ENCODE measurements at regions not wholly inside any gene's neighbourhood (a gene's known extent, or its start where the extent isn't known, plus 50 kb on each side); places are given as distances from the start of the nearest gene placed in this dataset.

DNA sequence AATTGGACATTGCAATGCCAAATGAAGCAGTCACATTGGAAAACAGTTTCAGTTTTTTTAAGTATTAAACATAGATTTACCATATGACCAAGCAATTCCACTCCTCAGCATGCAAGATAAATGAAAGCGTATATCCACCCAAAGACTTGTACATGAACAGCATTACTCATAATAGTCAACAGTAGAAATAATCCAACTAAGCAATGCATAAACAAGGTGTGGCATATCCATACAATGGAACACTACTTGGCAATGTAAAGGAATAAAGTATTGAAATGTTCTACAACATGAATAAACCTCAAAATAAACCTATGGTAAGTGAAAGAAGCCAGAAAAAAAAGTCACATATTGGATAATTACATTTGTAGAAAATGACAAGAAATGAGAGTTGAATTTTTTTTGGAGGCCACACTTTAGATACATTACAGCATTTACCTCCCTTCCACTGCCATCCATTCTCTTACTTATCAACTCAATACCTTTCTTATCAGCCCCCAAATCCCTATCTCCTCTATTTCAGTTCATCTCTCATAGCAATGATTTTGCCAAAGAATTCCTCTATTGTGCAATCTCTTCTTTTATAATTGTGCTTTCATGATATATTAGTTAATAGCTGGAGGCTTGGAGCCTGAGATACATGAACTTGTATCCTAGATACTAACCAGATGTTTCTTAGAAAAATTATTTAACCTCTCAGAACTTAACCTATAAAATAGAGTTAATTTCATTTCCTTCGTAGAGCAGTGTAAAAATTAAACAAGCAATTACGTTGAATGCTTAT is 414.2 kb upstream of the C1orf87 start:
- no peak overlapping the region for H3K4me3 ChIP-seq (ENCODE audit: low read length)
- no peak for DNase-seq (ENCODE audit: low read depth, low spot score)

DNA sequence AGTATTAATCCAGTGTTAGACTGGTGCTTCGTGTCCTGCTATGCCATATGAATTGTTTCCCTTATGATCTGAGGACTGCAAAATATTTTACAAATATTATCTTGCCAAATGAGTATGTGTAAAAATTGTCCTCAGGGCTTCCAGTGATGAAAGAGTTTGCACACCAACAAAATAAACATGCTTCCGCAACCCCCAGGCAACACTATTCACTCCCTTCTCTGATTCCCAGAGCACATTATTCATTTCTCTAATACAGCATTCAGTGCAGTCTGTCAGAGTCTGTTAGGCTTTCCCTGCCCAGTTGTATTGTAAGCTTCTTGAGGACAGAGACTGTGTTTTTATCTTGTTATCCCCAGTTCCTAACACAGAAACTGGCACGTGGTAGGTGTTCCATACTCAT is 409.9 kb upstream of the C1orf87 start:
- no peak for DNase-seq (ENCODE audit: low read depth, low spot score)
- H3K4me3 ChIP-seq (ENCODE audit: low read length), result no peak overlapping the region

DNA sequence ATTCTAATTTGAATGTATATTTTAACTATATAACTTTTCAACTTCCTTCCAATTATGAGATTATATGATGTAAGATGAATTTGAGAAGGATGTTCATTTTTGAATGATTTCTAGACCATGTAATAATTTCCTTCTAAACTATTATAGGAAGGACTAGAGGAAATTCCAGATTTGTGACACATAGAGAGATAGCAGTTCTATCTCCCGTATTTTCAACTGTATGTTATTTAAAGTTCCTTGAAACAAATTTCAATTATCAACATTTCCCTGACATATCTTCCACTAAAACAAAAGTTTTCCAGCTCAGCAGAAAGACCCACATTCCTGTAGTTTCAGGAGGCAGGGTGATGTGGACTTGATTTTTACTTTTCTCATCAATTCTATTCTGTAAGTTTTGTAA is 396.7 kb upstream of the C1orf87 start:
- no peak overlapping the region for H3K4me3 ChIP-seq (ENCODE audit: low read length)
- no peak for DNase-seq (ENCODE audit: low read depth, low spot score)

- no peak for DNase-seq (ENCODE audit: low read depth, low spot score)
- no peak overlapping the region for H3K4me3 ChIP-seq (ENCODE audit: low read length)
These were observed 390.2 kb upstream of the C1orf87 start for GRCh38 chr1:60463786-60464185.

GRCh38 chr1:60463146-60463545 is 389.6 kb upstream of the C1orf87 start:
- H3K4me3 ChIP-seq (ENCODE audit: low read length), result no peak overlapping the region
- no peak for DNase-seq (ENCODE audit: low read depth, low spot score)

DNA sequence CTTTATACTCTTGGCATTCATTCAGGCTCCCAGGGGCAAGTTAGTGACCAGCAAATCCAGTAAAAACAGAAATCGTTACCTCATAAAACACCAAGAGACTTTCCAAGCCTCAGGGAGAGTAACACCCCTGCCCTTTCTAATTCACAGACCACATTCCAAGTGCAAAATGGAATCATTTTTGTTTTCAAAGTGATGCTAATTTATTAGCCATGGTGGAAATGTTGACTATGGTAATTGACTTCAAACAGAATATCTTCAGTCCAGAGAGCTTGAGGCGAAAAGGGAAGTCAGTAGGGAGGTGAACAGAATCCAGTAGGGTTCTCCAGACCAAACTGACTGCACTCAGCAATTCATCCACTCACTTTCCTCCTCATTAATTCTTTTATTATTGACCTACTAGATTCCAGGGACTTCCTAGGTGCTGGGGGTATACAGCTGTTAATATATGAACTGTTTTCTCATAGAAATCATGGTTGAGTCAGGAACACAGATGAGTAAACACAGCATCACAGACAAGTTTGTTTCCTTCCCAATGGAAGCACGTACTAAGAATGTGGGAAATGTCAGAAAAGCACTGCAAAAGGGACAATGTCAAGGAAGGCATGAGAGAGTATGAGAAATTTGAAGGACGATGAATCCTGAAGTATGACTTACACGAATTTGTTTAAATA is 388.5 kb upstream of the C1orf87 start:
- DNase-seq (ENCODE audit: low read depth, low spot score), result no peak
- no peak overlapping the region for H3K4me3 ChIP-seq (ENCODE audit: low read length)

DNA sequence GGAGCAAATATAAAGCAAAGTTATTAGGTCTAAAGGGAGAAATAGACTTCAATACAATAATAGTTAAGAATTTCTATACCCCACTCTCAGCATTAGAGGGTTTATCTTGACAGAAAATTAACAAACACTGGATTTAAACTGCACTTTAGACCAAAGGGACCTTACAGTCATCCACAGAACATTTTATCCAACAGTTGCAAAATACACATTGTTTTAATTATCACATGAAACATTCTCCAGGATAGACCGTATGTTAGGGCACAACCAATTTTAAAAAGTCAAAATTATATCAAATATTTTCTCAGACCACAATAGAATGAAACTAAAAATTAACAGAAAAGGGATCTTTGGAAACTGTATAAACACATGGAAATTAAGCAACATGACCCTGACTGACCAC is 384.5 kb upstream of the C1orf87 start:
- DNase-seq (ENCODE audit: low read depth, low spot score), result no peak
- no peak overlapping the region for H3K4me3 ChIP-seq (ENCODE audit: low read length)

DNA sequence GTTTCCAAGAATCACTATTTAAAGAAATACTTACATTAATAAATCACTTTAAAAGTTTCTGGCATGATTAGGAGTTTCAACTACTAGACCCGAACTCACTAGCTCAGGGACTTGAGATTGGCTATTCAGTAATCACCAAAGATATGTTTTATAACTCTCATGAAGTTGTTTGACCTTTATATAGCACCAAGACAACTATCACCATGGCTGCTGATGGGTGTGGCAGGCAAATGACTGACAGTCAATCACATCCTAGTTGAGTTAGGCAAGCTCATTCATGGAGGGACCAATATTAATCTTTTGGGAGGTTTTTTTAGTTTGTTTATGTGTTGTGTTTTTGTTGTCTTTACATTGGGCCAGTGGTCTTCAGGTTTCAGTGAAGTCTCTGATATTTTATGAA is 376.3 kb upstream of the C1orf87 start:
- H3K4me3 ChIP-seq (ENCODE audit: low read length), result no peak overlapping the region
- no peak for DNase-seq (ENCODE audit: low read depth, low spot score)

DNA sequence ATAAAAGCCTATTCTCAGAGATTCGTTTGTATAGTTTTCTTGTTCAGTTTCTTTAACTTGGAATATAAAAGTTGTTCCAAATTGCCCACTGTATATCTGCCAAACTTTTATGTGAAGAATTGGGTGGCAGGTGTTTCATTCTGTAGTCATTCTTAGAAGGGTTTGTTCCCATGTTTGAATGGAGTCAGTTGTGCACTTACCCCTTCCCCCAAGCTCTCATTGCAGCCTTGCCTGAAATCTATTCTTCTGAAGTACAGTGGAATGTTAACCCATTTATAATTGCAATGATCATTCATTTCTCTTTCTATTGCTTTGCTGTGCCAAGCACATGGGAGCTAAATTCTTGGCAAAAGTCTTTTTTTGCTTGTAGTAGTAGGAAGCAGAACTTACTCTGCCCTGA is 375.3 kb upstream of the C1orf87 start:
- H3K4me3 ChIP-seq (ENCODE audit: low read length), result no peak overlapping the region
- no peak for DNase-seq (ENCODE audit: low read depth, low spot score)

DNA sequence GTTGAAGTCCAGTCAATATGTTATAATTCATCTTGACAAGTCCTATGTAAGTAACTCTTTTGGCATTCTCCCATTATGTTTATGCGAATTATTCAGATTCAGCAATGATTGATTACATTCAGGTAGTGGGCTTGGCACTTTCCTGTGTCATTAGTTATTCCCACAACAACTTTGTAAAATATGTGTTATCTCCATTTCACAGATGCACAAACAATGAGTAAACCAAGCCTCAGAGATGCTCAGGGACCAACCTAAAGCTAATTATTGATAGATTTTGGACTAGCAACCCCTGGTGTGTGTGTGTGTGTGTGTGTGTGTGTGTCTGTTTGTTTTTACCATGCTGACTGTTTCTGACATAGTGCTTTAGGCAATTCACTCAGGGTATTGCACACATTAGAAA is 371.1 kb upstream of the C1orf87 start:
- no peak for DNase-seq (ENCODE audit: low read depth, low spot score)

DNA sequence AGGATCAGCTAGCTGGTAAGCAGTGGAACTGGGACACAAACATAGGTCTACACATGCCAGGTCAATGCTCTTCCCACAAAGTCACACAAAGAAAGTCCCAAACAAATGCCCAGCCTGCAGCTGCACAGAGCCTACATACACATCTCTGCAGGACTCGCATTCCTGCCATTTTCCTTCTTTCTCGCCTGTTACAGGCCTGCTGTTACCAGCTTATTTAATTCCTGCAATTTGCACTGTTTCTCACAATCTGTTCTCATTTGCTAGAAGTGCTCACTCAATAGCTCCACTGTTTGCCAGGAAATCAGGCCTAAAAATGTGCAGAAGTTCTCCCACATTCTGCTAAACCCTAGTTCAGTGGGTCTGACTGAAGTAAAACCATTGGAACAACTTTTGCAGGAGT is 362.6 kb upstream of the C1orf87 start:
- no peak overlapping the region for H3K4me3 ChIP-seq (ENCODE audit: low read length)
- no peak for DNase-seq (ENCODE audit: low read depth, low spot score)

More for the DNA sequence above, 371.1 kb upstream of the C1orf87 start:
- no peak overlapping the region for H3K4me3 ChIP-seq (ENCODE audit: low read length)

DNA sequence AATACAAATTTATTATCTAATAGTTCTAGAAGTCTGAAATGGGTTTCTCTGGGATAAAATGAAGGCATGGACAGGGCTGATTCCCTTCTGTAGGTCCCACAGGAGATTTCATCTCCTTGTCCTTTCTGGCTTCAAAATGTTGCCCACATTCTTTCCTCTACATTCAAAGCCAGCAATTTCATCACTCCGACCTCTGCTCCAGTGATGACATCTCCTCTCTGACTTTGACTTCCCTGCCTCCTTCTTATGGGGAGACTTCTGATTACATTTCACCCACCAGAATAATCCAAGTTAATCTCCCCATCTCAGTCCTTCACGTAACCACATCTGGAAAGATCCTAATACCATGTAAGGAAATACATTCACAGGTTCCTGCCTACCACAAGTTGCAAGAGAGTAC is 358.0 kb upstream of the C1orf87 start:
- no peak overlapping the region for H3K4me3 ChIP-seq (ENCODE audit: low read length)
- no peak for DNase-seq (ENCODE audit: low read depth, low spot score)

GRCh38 chr1:60430375-60430774 is 356.8 kb upstream of the C1orf87 start:
- DNase-seq (ENCODE audit: low read depth, low spot score), result no peak
- no peak overlapping the region for H3K4me3 ChIP-seq (ENCODE audit: low read length)

DNA sequence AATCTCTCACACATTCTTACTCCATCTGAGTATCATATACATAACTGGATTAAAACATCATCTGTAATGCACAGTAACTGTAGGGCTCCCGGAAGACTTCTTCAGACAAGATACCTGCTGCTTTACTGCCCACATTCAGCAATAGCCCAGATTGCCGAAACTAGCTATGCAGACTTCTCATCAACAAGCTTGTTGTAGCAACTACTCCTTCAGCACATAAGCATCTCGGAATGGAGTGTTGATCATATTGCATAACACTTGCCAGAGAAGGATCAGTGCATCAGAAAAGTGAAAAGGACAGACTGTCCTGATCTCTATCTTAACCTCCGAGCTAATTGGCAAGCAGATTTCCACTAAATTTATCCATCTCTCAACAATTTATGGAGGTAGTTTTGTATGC is 354.6 kb upstream of the C1orf87 start:
- no peak for DNase-seq (ENCODE audit: low read depth, low spot score)

GRCh38 chr1:60427701-60428100 is 354.1 kb upstream of the C1orf87 start:
- no peak for DNase-seq (ENCODE audit: low read depth, low spot score)

More for the DNA sequence above, 354.6 kb upstream of the C1orf87 start:
- H3K4me3 ChIP-seq (ENCODE audit: low read length), result no peak overlapping the region

GRCh38 chr1:60427194-60427593 is 353.6 kb upstream of the C1orf87 start:
- H3K4me3 ChIP-seq (ENCODE audit: low read length), result no peak overlapping the region
- DNase-seq (ENCODE audit: low read depth, low spot score), result no peak

More at GRCh38 chr1:60427701-60428100, 354.1 kb upstream of the C1orf87 start:
- no peak overlapping the region for H3K4me3 ChIP-seq (ENCODE audit: low read length)

DNA sequence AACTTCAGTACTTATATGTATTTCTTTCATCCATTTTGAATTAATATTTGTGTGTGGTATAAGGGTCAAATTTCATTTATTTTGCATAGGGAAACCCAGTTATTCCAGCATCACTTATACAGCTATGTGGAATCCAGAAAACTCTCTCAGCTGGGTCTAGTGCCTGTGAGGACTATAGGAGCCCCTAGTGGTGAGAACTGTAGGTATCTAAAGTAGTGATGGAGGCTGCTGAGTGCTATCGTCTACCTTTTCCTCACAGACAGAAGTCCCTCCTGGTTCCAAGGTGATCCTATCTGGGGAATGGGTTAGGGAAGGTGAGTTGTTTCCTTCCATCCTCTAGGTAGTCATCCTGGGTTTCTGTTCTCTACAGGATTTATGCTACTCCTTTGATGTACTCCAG is 352.0 kb upstream of the C1orf87 start:
- DNase-seq (ENCODE audit: low read depth, low spot score), result peak; percentile 10
- H3K4me3 ChIP-seq (ENCODE audit: low read length), result no peak overlapping the region

DNA sequence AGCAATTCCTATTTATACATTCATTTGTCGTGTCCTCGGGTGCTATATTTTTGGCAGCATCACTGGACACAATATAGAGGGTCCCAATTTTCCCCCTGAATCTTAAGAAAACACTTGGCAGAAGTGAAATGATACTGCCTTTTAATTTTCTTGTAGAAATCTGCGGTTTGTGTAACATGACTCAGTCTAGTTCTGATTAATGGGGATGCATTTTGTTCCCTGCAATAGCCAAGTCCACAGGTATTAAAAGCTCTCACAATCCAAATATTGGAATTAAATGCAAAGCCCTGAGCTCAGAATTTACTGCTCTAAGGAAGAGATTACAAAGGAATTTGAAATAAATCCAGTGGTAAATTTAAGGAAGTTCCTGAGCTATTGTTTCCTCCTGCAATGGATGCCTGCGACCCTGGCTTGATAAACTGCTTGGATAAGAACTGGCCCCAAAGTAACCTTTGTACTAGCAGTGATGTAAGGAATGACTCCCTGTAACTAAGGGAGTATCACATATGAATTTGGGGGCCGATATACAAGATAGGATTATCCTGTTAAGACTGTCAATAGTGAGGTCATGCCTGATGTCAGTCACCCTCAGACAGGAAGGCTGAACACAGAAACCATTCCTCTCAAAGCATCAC is 349.7 kb upstream of the C1orf87 start:
- no peak for DNase-seq (ENCODE audit: low read depth, low spot score)
- H3K4me3 ChIP-seq (ENCODE audit: low read length), result no peak overlapping the region

DNA sequence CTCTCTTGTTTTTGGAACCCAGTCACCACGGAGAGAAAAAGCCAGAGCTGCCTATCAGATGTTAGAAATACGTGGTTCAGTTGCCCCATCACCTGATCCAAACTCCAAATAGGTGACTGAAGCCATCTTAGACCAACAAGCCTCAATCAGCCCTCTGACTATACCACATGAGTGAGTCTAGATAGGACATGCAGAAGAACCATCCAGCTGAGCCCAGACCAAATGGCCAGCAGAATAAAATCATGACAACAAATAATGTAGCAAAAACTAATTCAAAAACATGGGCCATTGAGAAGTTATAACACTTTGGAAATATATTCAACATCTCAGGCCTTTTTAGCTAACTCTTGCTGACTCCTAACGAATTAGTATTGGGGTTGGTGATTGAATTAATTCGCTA is 348.4 kb upstream of the C1orf87 start:
- H3K4me3 ChIP-seq (ENCODE audit: low read length), result no peak overlapping the region
- DNase-seq (ENCODE audit: low read depth, low spot score), result no peak

- no peak for DNase-seq (ENCODE audit: low read depth, low spot score)
These were observed 345.5 kb upstream of the C1orf87 start for GRCh38 chr1:60419023-60419422.

More at GRCh38 chr1:60419023-60419422, 345.5 kb upstream of the C1orf87 start:
- H3K4me3 ChIP-seq (ENCODE audit: low read length), result no peak overlapping the region
